SK-N-MC (cell line): ENCODE measurements at regions not wholly inside any gene's neighbourhood (a gene's known extent, or its start where the extent isn't known, plus 50 kb on each side); places are given as distances from the start of the nearest gene placed in this dataset.
"Not testable (repeated sequence)": the region's sequence is repeated elsewhere in the genome, so short reads cannot be mapped to it uniquely, and the experiment has no call there.

Experiments used
- EZH2 ChIP-seq: fragments of 200-600 bp; sonication (generic); IDR thresholded peaks from one replicate; pipeline ENCODE4 v1.6.1; 2017; ENCODE audit warnings: antibody characterized with exemption
- FOXP2 ChIP-seq: optimal IDR thresholded peaks from 2 replicates; pipeline ENCODE3; 2011; ENCODE audit warnings: mild to moderate bottlenecking, moderate library complexity; ENCODE audit not compliant: insufficient read depth; ENCODE audit errors: extremely low read length, control extremely low read depth
- POLR2AphosphoS5 ChIP-seq: IDR thresholded peaks from 2 replicates; pipeline ENCODE4 v1.6.1; 2012; ENCODE audit warnings: mild to moderate bottlenecking, low read depth, low read length, borderline replicate concordance

DNA sequence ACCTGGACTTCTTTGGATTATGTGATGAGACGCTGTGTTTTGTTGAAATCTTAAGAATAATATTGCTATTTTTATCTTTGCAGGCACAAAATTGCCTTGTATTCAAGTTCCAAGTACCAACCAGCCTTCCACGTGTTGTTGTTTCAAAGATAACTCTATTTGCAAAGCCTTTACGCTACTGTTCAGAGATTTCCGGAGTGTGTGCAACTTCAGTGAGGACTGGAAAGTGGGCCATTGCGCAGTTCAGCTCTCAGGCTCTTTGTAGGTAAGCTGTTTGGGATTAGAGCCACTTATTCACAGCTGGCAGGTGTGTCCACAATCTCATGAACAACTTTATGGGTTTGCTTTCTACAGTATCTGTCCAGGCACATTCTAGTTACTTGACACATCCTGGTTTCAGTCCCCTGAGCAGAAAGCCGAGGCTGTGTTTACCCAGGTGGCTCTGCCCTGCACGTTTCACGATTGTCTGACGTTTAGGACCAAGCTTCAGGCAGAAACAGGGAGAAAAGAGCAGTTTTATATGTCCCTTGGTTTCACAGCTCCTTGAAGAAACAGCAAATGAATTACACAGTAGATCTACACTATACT is 520.3 kb downstream of the PRIM2 start:
- TF ChIP-seq POLR2AphosphoS5, EZH2, FOXP2: not testable (repeated sequence)
